ENCODE measurements at regions not wholly inside any gene's neighbourhood (a gene's known extent, or its start where the extent isn't known, plus 50 kb on each side); places are given as distances from the start of the nearest gene placed in this dataset.

GRCh38 chr18:29457316-29457889 lies 1280.5 kb upstream of the CDH2 start:
- no peak for ATAC-seq
- intact Hi-C loops (cut with DNase I), result no loop called here

GRCh38 chr18:29449424-29449823 lies 1272.5 kb upstream of the CDH2 start:
- no peaks in the 10 kb centered on the region for H3K4me1 ChIP-seq
- TF ChIP-seq CTCF (IDR thresholded peaks at IDR 0.05), result no peak
- DNase-seq, result no peak
- intact Hi-C loops (cut with DNase I), result no loop called here
- 44 to 55% (median 49%) methylated on average over 3 of the region's 3 CpGs for WGBS, 4 donors
- H3K36me3 ChIP-seq, result no peaks in the 10 kb centered on the region
- H3K27ac ChIP-seq, result no peak overlapping the region
- H3K9me3 ChIP-seq, result no peaks in the 10 kb centered on the region
- H3K27me3 ChIP-seq, result no peaks in the 10 kb centered on the region
- ATAC-seq, result no peak
- H3K4me3 ChIP-seq, result no peak overlapping the region

More at GRCh38 chr18:29457316-29457889, 1280.5 kb upstream of the CDH2 start:
- Histone ChIP-seq H3K27me3 (no peaks in the 10 kb centered on the region), H3K4me1 (no peaks in the 10 kb centered on the region), H3K36me3 (no peaks in the 10 kb centered on the region), H3K9me3 (no peaks in the 10 kb centered on the region), H3K4me3 (no peak overlapping the region), H3K27ac (no peak overlapping the region)
- WGBS, 4 donors, result 87 to 98% (median 90%) methylated on average over 4 of the region's 4 CpGs
- TF ChIP-seq POLR2A (IDR thresholded peaks at IDR 0.05) (no peak), CTCF (IDR thresholded peaks at IDR 0.05) (no peak)
- no peak for DNase-seq

- intact Hi-C loops (cut with DNase I), result no loop called here
- Histone ChIP-seq H3K9me3 (no peaks in the 10 kb centered on the region), H3K4me3 (no peak overlapping the region), H3K27me3 (no peaks in the 10 kb centered on the region), H3K36me3 (no peaks in the 10 kb centered on the region), H3K4me1 (no peaks in the 10 kb centered on the region), H3K27ac (no peak overlapping the region)
- no peak for DNase-seq
- 77 to 90% (median 86%) methylated on average over 2 of the region's 2 CpGs for WGBS, 4 donors
- no peak for TF ChIP-seq CTCF (IDR thresholded peaks at IDR 0.05)
- TF ChIP-seq POLR2A (IDR thresholded peaks at IDR 0.05), result no peak
- ATAC-seq, result no peak
These were observed 1262.5 kb upstream of the CDH2 start for GRCh38 chr18:29439398-29439797.

- no peak for ATAC-seq
- H3K9me3 ChIP-seq, result peaks cover 0 to 7% (median 0%) of the 10 kb centered on the region in 12 donors
- DNase-seq, result no peak
These were observed 1259.5 kb upstream of the CDH2 start for GRCh38 chr18:29436459-29436858.

More at GRCh38 chr18:29436459-29436858, 1259.5 kb upstream of the CDH2 start:
- no peaks in the 10 kb centered on the region for H3K4me1 ChIP-seq
- no peak overlapping the region for H3K4me3 ChIP-seq
- intact Hi-C loops (cut with DNase I), result no loop called here
- H3K36me3 ChIP-seq, result no peaks in the 10 kb centered on the region
- no peak overlapping the region for H3K27ac ChIP-seq
- 57 to 72% (median 65%) methylated on average over 2 of the region's 2 CpGs for WGBS, 4 donors
- TF ChIP-seq CTCF (IDR thresholded peaks at IDR 0.05) (no peak), POLR2A (IDR thresholded peaks at IDR 0.05) (no peak)
- no peaks in the 10 kb centered on the region for H3K27me3 ChIP-seq

All from heart left ventricle (tissue), 16 donors.